ENCODE measurements at regions not wholly inside any gene's neighbourhood (a gene's known extent, or its start where the extent isn't known, plus 50 kb on each side); places are given as distances from the start of the nearest gene placed in this dataset.

DNA sequence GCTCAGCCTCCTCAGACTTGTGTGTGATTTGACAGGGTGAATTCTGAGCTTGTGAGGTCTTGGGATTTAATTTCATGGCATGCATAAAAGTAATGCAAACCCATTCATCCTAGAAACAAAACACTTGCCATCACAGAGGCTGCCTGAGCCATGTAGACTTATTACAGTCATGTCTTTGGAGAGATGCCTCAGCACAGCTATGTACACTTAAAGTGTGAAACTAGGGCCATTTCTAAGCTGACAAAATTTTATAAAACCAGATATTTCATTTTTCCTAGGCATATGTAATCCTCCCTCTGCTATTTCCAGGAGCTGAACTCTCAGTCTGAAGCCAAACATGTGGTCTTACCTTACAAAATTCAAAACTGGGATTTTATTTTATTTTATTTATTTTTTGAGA, 322.2 kb upstream of the SPHKAP start:
- no peak for TF ChIP-seq CTCF (IDR thresholded peaks at IDR 0.05; ENCODE audit: insufficient read depth, low read length, poor library complexity, severe bottlenecking)
- TF ChIP-seq EZH2phosphoT487 (conservative IDR thresholded peaks at IDR 0.05; ENCODE audit: low read length) = no peak
